ENCODE measurements at regions not wholly inside any gene's neighbourhood (a gene's known extent, or its start where the extent isn't known, plus 50 kb on each side); places are given as distances from the start of the nearest gene placed in this dataset.

DNA sequence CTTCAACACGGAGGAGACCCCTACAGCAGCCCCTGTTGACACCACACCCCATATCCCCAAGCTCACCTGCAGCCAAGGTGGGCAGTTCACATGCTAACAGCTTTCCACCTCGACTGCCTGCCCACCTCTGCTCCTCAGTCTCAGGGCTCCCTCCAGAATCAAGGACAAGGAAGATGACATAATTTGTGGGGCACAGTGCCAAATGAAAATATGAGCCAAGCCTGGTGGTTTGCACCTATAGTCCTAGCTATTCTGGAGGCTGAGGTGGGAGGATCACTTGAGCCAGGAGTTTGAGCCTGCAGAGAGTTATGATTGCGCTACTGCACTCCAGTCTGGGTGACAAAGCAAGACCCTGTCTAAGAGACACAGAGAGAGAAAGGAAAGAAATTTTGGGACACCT is 516.3 kb downstream of the BCOR start:
- no peak for TF ChIP-seq POLR2A (IDR thresholded peaks at IDR 0.05; ENCODE audit: low read depth, low read length)
- TF ChIP-seq CEBPB (IDR thresholded peaks at IDR 0.05; ENCODE audit: low read depth, low read length): no peak
- TF ChIP-seq, protein P1, sequence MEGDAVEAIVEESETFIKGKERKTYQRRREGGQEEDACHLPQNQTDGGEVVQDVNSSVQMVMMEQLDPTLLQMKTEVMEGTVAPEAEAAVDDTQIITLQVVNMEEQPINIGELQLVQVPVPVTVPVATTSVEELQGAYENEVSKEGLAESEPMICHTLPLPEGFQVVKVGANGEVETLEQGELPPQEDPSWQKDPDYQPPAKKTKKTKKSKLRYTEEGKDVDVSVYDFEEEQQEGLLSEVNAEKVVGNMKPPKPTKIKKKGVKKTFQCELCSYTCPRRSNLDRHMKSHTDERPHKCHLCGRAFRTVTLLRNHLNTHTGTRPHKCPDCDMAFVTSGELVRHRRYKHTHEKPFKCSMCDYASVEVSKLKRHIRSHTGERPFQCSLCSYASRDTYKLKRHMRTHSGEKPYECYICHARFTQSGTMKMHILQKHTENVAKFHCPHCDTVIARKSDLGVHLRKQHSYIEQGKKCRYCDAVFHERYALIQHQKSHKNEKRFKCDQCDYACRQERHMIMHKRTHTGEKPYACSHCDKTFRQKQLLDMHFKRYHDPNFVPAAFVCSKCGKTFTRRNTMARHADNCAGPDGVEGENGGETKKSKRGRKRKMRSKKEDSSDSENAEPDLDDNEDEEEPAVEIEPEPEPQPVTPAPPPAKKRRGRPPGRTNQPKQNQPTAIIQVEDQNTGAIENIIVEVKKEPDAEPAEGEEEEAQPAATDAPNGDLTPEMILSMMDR (conservative IDR thresholded peaks at IDR 0.05; ENCODE audit: low read depth, low read length): no peak
- TF ChIP-seq RCOR1 (IDR thresholded peaks at IDR 0.05; ENCODE audit: insufficient replicate concordance, low read length): no peak
- no peak for TF ChIP-seq SMC3 (IDR thresholded peaks at IDR 0.05; ENCODE audit: low read depth, low read length)
- no peak for TF ChIP-seq RFX5 (IDR thresholded peaks at IDR 0.05; ENCODE audit: low read depth, low read length)

Data from IMR-90 (cell line).